GM18868 (cell line): ENCODE measurements at regions not wholly inside any gene's neighbourhood (a gene's known extent, or its start where the extent isn't known, plus 50 kb on each side); places are given as distances from the start of the nearest gene placed in this dataset.
"Not testable (repeated sequence)": the region's sequence is repeated elsewhere in the genome, so short reads cannot be mapped to it uniquely, and the experiment has no call there.

Experiments
- ATAC-seq: cut with Tn5 transposase; IDR thresholded peaks from one replicate; pipeline ENCODE4 v1.9.1; 2021; ENCODE audit warnings: mild to moderate bottlenecking, moderate library complexity; ENCODE audit not compliant: unreplicated experiment

DNA sequence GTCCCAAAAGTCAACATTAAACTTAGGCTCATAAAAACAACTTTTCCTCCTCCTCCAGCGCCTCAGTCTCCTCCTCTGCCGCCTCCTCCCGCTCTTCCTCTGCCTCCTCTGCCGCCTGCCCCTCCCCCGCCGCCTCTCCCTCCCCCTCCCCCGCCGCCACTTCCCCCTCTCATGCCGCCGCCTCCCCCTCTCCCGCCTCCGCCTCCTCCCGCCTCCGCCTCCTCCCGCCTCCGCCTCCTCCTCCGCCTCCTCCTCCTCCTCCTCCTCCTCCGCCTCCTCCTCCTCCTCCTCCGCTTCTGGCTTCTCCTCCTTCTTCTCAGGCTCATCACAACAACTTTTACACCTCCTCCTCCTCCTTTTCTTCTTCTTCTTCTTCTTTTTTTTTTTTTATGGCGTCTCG is 599.9 kb downstream of the TMEM182 start:
- ATAC-seq = no peak

DNA sequence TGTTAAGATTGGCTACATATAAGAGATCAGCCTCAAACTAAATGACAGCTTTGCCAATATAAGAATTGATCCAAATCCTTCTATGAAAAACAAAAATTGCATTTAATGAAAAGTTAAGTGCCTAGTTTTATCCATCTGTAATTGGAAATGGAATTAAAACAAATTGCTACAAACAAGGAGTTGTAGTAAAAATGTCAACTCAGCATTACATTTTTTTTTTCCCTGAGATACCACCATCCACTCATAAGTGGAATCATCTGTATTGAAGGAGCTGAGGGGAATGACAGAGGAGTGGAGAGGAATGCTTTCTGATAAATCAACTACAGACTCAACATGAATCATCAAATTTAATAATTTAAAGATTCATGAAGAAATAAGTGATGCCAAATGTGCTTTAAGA is 601.8 kb downstream of the TMEM182 start:
- ATAC-seq = no peak

DNA sequence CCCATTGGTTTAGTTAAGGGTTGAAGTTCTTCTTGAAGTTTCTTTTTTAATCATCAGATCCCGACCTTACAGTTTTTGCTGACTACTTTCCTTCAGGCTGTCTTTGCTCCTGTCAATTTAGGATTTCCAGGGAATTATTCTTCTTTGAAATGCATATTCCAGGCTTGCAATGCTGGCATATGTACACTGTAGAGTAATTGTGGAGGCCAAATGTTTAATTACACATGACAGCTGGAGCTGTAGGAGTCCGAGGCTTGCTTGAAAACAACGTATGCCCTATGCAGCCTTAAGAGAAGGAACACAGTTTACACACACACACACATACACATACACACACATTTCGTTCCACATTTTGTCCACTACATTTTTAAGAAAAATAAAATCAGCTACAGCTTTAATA is 602.3 kb downstream of the TMEM182 start:
- ATAC-seq = no peak

DNA sequence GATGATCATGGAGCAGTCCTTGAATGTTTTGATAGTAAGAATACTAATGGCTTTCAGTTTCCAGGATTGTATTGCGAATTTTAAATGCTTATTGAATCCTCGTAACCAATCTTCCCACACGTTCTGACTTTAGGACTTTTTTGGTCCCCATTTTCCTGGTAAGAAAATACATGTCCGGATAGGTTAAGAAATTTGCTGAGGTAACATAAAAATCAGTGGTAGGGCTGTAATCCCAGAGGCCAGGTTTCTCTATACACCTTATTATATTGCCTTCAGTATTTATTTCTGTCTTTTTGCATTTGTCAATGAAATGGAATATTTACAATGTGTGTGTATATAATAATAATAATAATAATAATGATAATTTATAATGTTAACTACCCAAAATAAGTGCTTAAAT is 603.2 kb downstream of the TMEM182 start:
- no peak for ATAC-seq

DNA sequence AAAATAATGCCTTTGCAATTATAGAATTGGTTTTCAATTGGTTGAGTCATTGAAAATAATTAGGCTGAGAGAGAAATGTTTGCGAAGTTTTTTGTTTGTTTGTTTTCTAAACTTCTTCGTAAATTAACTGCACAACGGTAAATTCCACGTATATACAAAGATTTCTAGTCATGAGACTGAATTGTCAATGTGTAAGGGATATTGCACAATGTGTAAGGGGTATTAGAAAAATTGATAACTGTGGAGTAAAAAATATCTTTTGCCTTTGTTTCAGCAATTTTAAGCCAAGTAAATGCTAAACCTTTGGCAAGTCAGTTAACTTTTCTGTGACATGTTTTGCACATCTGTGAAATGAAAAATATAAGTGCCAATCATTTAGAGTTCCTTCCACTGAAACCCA is 606.0 kb downstream of the TMEM182 start:
- no peak for ATAC-seq

DNA sequence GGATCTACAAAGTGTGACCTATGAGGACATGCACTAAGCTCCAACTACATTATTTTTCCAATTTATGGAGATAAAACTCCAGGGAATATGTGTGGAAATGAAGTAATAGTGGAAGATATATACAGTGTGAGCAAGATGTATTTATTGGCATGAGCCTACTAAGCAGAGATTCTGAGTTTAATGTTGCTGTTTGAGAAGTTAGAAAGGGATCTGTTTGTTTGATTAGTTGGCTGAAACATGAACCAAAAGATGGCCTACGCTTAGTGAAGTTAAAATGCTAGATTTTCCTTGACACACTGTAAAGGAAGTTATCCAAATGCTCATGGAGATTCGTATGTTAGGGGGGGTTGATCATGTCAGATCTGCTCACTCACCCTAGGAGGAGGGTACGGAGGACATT is 621.7 kb downstream of the TMEM182 start:
- no peak for ATAC-seq

DNA sequence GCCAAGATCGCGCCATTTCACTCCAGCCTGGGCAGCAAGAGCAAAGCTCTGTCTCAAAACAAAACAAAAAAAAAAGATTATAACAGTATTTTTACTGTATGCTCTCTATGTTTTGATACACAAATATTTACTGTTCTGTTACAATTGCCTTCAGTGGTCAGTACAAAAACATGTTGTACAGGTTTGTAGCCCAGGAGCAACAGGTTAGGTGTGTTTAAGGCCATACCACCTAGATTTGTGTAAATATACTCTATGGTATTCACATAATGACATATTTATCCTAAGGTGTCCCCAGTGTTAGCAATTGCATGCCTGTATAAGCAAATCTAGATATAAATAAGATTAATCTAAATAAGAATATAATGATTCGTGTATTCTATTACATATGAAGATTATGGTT is 625.0 kb downstream of the TMEM182 start:
- ATAC-seq = no peak

DNA sequence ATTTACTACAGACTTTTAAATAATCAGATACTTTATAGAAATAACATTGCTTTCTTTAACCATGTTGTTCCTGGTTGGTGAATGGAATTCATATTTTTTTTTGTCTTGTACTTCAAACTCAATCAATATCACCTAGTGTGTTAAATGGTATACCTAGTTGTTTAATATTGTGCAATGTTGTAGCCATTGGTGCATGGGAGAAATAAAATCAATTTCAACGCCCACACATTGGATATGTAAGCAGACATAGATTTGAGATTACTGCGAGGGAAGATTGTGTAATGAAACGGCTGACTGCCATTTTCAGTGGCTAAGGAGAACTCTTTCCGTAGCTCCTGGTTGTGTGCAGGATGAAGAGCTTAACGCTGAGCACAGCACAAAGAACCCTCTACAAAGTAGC is 626.1 kb downstream of the TMEM182 start:
- no peak for ATAC-seq

GRCh38 chr2:103396152-103396551 is 634.3 kb downstream of the TMEM182 start:
- ATAC-seq = no peak

DNA sequence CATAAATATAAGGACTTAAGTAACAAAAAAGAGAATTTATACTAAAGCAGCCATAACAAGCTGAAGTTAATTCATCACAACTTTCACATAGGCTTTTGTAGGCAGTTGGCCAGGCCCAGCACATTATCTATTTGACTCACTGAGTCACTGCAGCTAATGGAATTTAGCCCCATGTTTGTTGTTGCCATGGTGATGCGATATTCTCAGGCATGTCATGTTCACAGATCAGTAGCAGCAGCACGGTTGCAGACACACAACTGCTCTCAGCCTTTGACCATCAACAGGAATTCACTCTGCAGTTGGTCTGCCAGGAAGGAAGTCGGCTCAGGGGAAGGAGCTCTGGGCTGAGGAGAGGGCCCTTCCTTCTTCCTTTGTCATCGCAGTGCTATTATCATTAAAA is 639.8 kb downstream of the TMEM182 start:
- no peak for ATAC-seq

DNA sequence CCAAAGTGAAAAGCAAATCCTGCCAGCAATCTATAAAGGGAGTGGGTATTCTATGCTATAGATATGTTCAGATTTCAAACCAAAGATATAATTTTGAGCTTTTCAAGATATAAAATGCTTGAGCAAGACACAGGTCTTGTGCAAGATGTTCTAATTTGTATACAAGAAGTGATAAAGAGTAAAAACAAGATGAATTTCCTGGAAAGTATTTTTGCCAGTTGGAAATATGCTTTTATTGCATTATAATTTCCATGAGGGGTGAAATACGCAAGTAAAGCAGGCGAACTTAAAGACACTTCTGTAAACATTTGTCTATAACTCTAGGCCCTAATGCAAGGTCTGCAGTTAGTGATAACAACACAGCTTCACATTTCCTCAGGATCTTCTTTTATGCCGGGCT is 640.5 kb downstream of the TMEM182 start:
- no peak for ATAC-seq

- ATAC-seq = no peak
These were observed 641.1 kb downstream of the TMEM182 start for GRCh38 chr2:103402944-103403343.

DNA sequence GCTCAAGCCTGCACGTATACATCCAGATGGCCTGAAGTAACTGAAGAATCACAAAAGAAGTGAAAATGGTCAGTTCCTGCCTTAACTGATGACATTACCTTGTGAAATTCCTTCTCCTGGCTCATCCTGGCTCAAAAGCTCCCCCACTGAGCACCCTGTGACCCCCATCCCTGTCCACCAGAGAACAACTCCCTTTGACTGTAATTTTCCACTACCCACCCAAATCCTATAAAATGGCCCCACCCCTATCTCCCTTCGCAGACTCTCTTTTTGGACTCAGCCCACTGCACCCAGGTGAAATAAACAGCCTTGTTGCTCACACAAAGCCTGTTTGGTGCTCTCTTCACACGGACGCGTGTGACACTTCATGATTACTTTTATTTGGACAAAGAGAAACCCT is 641.6 kb downstream of the TMEM182 start:
- not testable (repeated sequence) for ATAC-seq

DNA sequence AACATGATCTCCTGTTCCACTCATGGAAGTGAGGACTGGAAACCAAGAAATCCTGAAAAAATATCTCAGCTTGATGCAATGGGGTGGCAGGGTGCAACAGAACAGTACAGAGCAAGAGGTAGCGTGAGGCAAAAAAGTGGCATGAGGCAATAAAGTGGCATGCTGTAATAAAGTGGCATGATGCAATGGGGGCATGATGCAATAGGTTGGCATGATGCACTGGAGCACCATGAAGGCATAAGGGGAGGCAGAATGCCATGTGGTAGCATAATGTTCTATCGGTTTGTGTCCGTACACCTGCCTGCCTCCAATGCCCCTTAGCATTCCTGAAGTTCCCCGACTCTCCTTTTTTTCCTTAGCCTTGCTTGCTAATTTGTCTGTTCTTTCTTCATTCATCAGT is 648.4 kb downstream of the TMEM182 start:
- ATAC-seq = no peak

DNA sequence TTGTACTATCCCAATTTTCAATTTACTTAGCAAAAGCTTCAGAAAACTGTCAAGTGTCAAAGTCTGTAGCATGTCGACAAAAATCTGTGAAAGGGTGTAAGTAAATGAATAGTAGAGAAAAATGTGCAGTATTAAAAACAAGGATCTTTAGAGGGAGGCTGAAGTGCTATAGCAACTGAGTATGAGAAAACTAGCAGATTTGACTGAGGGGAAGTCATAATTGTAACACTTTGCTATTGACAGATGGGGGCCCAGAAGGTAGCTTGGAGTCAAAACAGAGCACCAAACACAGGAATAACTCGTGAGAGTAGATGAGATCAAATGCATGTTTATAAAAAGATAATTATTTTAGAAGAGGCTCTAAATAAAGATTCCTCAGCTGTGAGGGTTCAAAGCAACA is 657.7 kb downstream of the TMEM182 start:
- no peak for ATAC-seq

DNA sequence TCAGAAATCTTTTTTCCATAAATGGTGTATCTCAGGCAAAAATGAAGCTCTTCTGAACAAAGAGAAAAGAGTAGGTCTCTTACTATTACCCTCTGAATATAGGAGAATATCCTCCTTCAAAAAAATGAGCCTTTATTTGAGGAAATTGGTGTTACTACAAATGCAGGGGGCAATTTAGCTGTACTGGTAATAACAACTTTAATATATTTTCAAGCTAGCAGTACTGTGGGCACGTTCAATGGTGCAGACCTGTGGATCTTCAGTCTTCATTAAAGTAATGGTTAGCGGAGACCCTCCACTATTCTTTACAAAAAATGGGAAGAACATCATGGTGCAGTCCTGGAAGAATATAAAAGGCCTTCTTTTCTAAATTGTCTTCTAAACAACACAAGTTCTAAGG is 661.3 kb downstream of the TMEM182 start:
- no peak for ATAC-seq

GRCh38 chr2:103427567-103427966 is 665.7 kb downstream of the TMEM182 start:
- no peak for ATAC-seq

DNA sequence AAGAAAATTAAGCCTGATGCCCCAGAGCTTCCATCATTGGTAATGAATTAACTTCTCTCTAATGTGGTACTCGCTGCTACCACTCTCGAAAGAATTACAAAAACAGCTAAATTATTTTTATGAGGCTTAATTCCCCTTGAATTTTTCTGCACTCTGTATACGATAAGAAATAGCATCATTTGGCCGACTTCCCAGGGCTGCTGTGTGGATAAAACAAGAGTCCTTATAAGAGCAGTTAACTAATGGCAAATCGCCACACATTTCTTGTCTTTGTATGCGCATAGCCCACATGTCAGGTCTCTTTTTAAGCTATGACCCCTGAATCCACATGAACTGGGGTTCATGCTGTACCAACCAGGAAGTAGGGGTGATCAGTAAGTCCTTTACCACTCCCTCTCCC is 668.4 kb downstream of the TMEM182 start:
- no peak for ATAC-seq

GRCh38 chr2:103435010-103435409 is 673.2 kb downstream of the TMEM182 start:
- no peak for ATAC-seq

DNA sequence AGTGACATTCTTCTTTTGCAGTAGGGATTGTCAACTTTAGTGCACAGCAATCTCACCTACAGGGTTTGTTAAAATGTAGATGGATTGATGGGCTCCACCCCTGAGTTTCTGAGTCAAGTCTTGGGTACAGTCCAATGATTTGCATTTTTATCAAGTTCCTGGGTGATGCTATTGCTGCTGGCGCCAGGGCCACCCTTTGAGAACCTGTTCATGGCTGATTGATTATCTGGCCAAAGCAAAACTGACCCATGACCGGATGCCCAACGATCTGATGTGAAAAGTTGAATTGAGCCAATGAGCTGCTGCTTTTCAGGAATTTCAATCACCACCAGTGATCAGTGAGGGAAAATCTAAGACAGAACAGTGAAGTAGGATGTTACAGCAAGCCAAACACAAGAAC is 675.3 kb downstream of the TMEM182 start:
- no peak for ATAC-seq

GRCh38 chr2:103445347-103445746 is 683.5 kb downstream of the TMEM182 start:
- ATAC-seq = no peak

DNA sequence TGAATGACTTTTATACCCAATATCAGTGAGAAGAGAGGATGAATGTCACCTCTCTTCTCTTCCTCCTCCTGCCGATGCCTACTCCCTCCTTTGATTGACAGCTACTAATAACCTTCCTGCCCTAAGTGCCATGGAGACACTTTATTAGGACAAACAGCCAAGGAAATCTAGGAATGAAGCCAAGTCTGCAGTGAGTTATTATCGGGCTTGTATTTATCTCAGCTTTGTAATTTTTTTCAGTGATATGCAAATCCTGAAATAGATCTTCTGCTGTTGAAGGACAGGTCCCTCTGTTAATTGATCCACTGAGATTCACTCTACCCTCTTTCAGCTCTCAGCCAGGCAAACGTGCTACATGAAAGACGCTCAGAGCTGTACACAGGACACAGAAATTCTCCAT is 686.7 kb downstream of the TMEM182 start:
- no peak for ATAC-seq

DNA sequence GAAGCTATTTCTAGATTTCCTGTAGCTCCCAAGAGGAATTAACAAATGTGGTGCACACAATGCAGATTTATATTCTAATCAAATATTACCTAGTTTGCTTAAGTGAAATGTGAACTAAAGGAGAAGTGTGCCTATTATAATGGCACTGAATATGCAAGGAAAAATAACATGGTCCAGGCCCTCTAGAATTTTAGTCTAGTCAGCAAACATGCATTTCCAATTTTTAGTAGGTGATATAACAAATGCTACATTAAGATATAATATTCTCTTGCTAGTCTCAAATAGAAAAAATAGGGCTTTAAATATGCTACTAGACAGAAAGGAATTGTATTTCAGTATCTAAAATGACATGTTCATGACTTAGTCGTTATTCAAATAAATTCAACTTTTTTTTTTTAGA is 689.5 kb downstream of the TMEM182 start:
- ATAC-seq = no peak

- no peak for ATAC-seq
These were observed 697.5 kb downstream of the TMEM182 start for GRCh38 chr2:103459283-103459682.
